Testis (tissue), 2 donors: ENCODE measurements at regions not wholly inside any gene's neighbourhood (a gene's known extent, or its start where the extent isn't known, plus 50 kb on each side); places are given as distances from the start of the nearest gene placed in this dataset.

Experiments used
- CTCF ChIP-seq, 3 experiments: fragments of 450-650 bp in 2 of 3; fragments of 200-600 bp in 1 of 3; sonication (generic) in 1 of 3; IDR thresholded peaks; one replicate each; pipeline ENCODE4 v1.5.1; 2016 to 2019; ENCODE audit warnings: antibody characterized with exemption in 3 of 3, mild to moderate bottlenecking in 2 of 3, moderate library complexity in 1 of 3
- POLR2A ChIP-seq: fragments of 450-650 bp; IDR thresholded peaks from one replicate; pipeline ENCODE4 v1.6.1; 2017; ENCODE audit warnings: antibody characterized with exemption, mild to moderate bottlenecking, moderate library complexity

GRCh38 chr2:120463527-120463926 lies 117.6 kb downstream of the INHBB start:
- TF ChIP-seq CTCF (IDR thresholded peaks at IDR 0.05): no peak
- no peak for TF ChIP-seq POLR2A
